ENCODE measurements at regions not wholly inside any gene's neighbourhood (a gene's known extent, or its start where the extent isn't known, plus 50 kb on each side); places are given as distances from the start of the nearest gene placed in this dataset.

GRCh38 chr18:39942702-39943101, 2012.3 kb upstream of the PIK3C3 start:
- no peak for DNase-seq (ENCODE audit: low spot score)

GRCh38 chr18:39938676-39939608, 2016.1 kb upstream of the PIK3C3 start:
- no peak for DNase-seq (ENCODE audit: low spot score)

GRCh38 chr18:39935598-39935997, 2019.4 kb upstream of the PIK3C3 start:
- no peak for DNase-seq (ENCODE audit: low spot score)

- DNase-seq (ENCODE audit: low spot score), result no peak
Observed at GRCh38 chr18:39918847-39919246, 2036.2 kb upstream of the PIK3C3 start.

GRCh38 chr18:39913672-39914366, 2041.2 kb upstream of the PIK3C3 start:
- no peak for DNase-seq (ENCODE audit: low spot score)

- no peak for DNase-seq (ENCODE audit: low spot score)
Observed at GRCh38 chr18:39911716-39912115, 2043.3 kb upstream of the PIK3C3 start.

- DNase-seq (ENCODE audit: low spot score), result no peak
Observed at GRCh38 chr18:39909706-39910105, 2045.3 kb upstream of the PIK3C3 start.

- no peak for DNase-seq (ENCODE audit: low spot score)
Observed at GRCh38 chr18:39886136-39886535, 2068.9 kb upstream of the PIK3C3 start.

GRCh38 chr18:39872651-39873050, 2082.4 kb upstream of the PIK3C3 start:
- DNase-seq (ENCODE audit: low spot score), result no peak

- DNase-seq (ENCODE audit: low spot score), result no peak
Observed at GRCh38 chr18:39871961-39872360, 2083.1 kb upstream of the PIK3C3 start.

GRCh38 chr18:39870591-39870990, 2084.4 kb upstream of the PIK3C3 start:
- no peak for DNase-seq (ENCODE audit: low spot score)

- no peak for DNase-seq (ENCODE audit: low spot score)
Observed at GRCh38 chr18:39863916-39864315, 2091.1 kb upstream of the PIK3C3 start.

GRCh38 chr18:39862341-39862740, 2092.7 kb upstream of the PIK3C3 start:
- DNase-seq (ENCODE audit: low spot score), result no peak

- no peak for DNase-seq (ENCODE audit: low spot score)
Observed at GRCh38 chr18:39854291-39854690, 2100.7 kb upstream of the PIK3C3 start.

GRCh38 chr18:39846265-39846664, 2108.8 kb upstream of the PIK3C3 start:
- peak; percentile 84 for DNase-seq (ENCODE audit: low spot score)

GRCh38 chr18:39845631-39846030, 2109.4 kb upstream of the PIK3C3 start:
- DNase-seq (ENCODE audit: low spot score), result no peak

- DNase-seq (ENCODE audit: low spot score), result no peak
Observed at GRCh38 chr18:39845106-39845505, 2109.9 kb upstream of the PIK3C3 start.

- no peak for DNase-seq (ENCODE audit: low spot score)
Observed at GRCh38 chr18:39843546-39843945, 2111.5 kb upstream of the PIK3C3 start.

GRCh38 chr18:39842366-39842914, 2112.6 kb upstream of the PIK3C3 start:
- no peak for DNase-seq (ENCODE audit: low spot score)

- DNase-seq (ENCODE audit: low spot score), result peak; percentile 80
Observed at GRCh38 chr18:39841482-39842365, 2113.3 kb upstream of the PIK3C3 start.

- peak; percentile 1 for DNase-seq (ENCODE audit: low spot score)
Observed at GRCh38 chr18:39840856-39841481, 2114.1 kb upstream of the PIK3C3 start.
